GM12892 (cell line): ENCODE measurements at regions not wholly inside any gene's neighbourhood (a gene's known extent, or its start where the extent isn't known, plus 50 kb on each side); places are given as distances from the start of the nearest gene placed in this dataset.

Experiments used
- POLR2A ChIP-seq: IDR thresholded peaks from 2 replicates; pipeline ENCODE4 v1.6.1; 2011; ENCODE audit warnings: low read depth, low read length, control low read depth
- TAF1 ChIP-seq: IDR thresholded peaks from 2 replicates; pipeline ENCODE4 v1.6.1; 2011; ENCODE audit warnings: low read depth, mild to moderate bottlenecking, control low read depth, low read length, borderline replicate concordance

GRCh38 chr21:19198801-19199200, 795.2 kb upstream of the TMPRSS15 start:
- no peak for TF ChIP-seq POLR2A
- TF ChIP-seq TAF1 = no peak
